Colonic mucosa (tissue), 4 donors: ENCODE measurements at regions not wholly inside any gene's neighbourhood (a gene's known extent, or its start where the extent isn't known, plus 50 kb on each side); places are given as distances from the start of the nearest gene placed in this dataset.

ENCODE experiments used
- DNase-seq: peaks from one replicate; pipeline ENCODE4 v3.0.0-alpha.2; 2020
- H3K27ac ChIP-seq: fragments of 200-600 bp; one replicate; pipeline ENCODE4 v1.8.0; 2021
- H3K27me3 ChIP-seq: fragments of 200-600 bp; one replicate; pipeline ENCODE4 v1.8.0; 2021
- H3K36me3 ChIP-seq: fragments of 200-600 bp; one replicate; pipeline ENCODE4 v1.8.0; 2021
- H3K4me1 ChIP-seq: fragments of 200-600 bp; one replicate; pipeline ENCODE4 v1.8.0; 2021; ENCODE audit warnings: mild to moderate bottlenecking
- H3K4me3 ChIP-seq: fragments of 200-600 bp; one replicate; pipeline ENCODE4 v1.8.0; 2021
- H3K9ac ChIP-seq, 2 donors: one replicate each; pipeline ENCODE4 v1.7.0; 2013; ENCODE audit warnings: control low read depth in 2 of 2, low read depth in 2 of 2, low read length in 2 of 2
- H3K9me3 ChIP-seq: fragments of 200-600 bp; one replicate; pipeline ENCODE4 v1.8.0; 2021
- intact Hi-C: fragments of 100-400 bp; cut with DNase I; formaldehyde crosslinking; loops from one replicate; pipeline ENCODE4 v1.14.1; 2022
- TF ChIP-seq, protein P1 (sequence below): fragments of 200-600 bp; IDR thresholded peaks from one replicate; pipeline ENCODE4 v1.8.0; 2022; ENCODE audit warnings: antibody characterized with exemption, mild to moderate bottlenecking
- donor health status: healthy.
- donor health status: DM: no; HTN: no; CAD: no.
- donor health status: DM: no; HTN: no; CAD: no.

DNA sequence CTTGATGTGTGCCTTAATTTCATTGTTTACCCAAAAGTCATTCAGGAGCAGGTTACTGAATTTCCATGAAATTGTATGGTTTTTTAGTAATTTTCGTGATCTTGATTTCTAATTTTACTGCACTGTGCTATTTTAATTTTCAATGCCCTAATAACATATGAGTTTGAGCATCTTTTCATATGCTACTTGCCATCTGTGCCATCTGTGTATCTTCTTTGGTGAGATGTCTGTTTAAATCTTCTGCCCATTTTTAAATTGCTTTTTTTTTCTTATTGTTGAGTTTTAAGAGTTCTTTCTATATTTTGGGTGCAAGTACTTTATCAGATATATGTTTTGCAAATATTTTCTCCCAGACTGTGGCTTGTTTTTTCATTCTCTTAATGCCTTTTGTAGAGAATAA is 165.9 kb downstream of the ST6GAL2 start:
- Histone ChIP-seq H3K9ac (no peak overlapping the region), H3K9me3 (no peaks in the 10 kb centered on the region), H3K27me3 (no peaks in the 10 kb centered on the region), H3K36me3 (no peaks in the 10 kb centered on the region), H3K27ac (no peak overlapping the region), H3K4me3 (no peak overlapping the region), H3K4me1 (no peaks in the 10 kb centered on the region)
- DNase-seq: no peak
- TF ChIP-seq, protein P1, sequence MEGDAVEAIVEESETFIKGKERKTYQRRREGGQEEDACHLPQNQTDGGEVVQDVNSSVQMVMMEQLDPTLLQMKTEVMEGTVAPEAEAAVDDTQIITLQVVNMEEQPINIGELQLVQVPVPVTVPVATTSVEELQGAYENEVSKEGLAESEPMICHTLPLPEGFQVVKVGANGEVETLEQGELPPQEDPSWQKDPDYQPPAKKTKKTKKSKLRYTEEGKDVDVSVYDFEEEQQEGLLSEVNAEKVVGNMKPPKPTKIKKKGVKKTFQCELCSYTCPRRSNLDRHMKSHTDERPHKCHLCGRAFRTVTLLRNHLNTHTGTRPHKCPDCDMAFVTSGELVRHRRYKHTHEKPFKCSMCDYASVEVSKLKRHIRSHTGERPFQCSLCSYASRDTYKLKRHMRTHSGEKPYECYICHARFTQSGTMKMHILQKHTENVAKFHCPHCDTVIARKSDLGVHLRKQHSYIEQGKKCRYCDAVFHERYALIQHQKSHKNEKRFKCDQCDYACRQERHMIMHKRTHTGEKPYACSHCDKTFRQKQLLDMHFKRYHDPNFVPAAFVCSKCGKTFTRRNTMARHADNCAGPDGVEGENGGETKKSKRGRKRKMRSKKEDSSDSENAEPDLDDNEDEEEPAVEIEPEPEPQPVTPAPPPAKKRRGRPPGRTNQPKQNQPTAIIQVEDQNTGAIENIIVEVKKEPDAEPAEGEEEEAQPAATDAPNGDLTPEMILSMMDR: no peak
- intact Hi-C loops: no loop called here

DNA sequence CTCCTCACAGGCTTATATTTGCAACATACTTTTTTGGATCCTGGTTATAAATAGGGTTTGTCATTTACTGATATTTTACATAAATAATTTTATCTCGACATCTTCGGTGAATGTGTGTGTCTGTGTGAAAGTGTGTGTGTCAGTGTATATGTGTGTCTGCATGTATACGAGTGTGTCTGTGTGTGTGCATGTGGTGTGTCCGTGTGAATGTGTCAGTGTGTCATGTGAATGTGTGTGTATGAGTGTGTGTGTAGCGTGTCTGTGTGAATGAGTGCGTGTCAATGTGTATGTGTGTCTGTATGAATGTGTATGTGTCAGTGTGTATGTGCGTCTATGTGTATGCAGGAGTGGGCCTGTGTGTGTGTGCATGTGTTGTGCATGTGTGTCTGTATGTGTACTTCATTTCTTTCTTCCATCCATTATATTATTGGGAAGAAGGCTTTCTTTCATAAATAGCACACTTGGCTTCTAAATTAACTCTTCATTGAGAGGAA is 161.6 kb downstream of the ST6GAL2 start:
- H3K9ac ChIP-seq: no peak overlapping the region
- no peaks in the 10 kb centered on the region for H3K9me3 ChIP-seq
- intact Hi-C loops: no loop called here
- H3K4me3 ChIP-seq: no peak overlapping the region
- no peak overlapping the region for H3K27ac ChIP-seq
- no peaks in the 10 kb centered on the region for H3K27me3 ChIP-seq
- H3K4me1 ChIP-seq: no peaks in the 10 kb centered on the region
- DNase-seq: no peak
- TF ChIP-seq, protein P1: no peak
- H3K36me3 ChIP-seq: no peaks in the 10 kb centered on the region

DNA sequence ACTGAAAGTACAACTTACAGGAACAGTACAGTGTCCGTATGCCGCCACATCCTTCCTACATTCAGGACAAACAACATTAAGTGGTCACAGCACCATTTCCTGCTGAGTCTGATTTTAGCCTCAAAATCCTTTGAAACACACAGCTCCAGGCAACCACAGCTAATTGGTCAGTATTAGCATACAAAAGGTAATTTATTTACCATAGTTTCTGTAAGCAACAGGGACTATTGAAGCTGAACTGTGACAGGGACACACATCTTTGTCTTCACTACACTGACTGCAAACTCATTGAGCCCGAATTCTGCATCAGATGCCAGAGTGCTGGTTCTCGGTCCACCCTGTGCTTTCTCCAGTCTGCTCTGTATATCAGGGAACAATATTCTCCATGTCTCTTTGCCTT is 151.8 kb downstream of the ST6GAL2 start:
- Histone ChIP-seq H3K36me3 (no peaks in the 10 kb centered on the region), H3K27me3 (no peaks in the 10 kb centered on the region), H3K4me1 (no peaks in the 10 kb centered on the region), H3K4me3 (no peak overlapping the region), H3K27ac (no peak overlapping the region), H3K9me3 (no peaks in the 10 kb centered on the region), H3K9ac (no peak overlapping the region)
- intact Hi-C loops: no loop called here
- DNase-seq: no peak
- TF ChIP-seq, protein P1: no peak

DNA sequence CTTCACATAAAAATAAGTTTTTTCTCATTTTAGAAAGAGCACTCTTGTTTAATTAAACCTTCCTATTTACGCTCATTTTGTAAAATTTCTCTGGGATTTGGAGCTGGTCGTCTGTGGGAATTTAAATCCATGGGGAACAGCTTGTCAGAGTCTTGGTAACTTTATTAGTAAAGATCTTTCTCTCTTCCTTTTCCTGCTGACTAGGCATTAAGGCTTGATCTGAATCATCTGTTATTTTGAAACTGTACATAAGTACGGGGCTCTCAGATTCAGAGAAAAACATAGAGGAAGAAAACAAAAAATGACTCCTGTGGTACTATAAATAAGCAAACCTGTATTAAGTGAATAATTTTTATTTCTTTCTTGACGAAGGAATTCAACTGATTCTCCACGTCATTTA is 150.2 kb downstream of the ST6GAL2 start:
- H3K4me1 ChIP-seq: no peaks in the 10 kb centered on the region
- H3K9ac ChIP-seq: no peak overlapping the region
- no peak overlapping the region for H3K4me3 ChIP-seq
- no peaks in the 10 kb centered on the region for H3K36me3 ChIP-seq
- no peaks in the 10 kb centered on the region for H3K27me3 ChIP-seq
- TF ChIP-seq, protein P1: no peak
- H3K27ac ChIP-seq: no peak overlapping the region
- H3K9me3 ChIP-seq: no peaks in the 10 kb centered on the region
- DNase-seq: no peak
- intact Hi-C loops: no loop called here

DNA sequence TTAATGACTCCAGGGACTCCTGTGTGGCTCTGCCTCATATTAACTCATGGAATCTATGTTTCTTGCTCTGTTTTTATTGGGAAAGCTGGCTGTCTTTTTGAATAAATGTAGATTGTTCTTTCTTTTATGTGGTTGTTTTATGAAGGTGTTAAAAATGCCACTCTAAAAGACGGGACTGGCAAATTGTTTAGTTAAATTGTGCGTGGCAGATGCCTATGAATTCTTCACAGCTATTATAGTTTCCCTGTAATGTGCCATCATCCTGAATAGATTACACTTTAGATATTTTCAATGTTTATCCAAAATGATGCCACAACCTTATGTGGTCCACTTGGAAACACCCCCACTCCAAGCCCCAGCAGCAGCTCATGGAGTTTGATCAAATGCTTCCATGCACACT is 149.7 kb downstream of the ST6GAL2 start:
- Histone ChIP-seq H3K4me3 (no peak overlapping the region), H3K36me3 (no peaks in the 10 kb centered on the region), H3K9ac (no peak overlapping the region), H3K4me1 (no peaks in the 10 kb centered on the region), H3K27me3 (no peaks in the 10 kb centered on the region), H3K27ac (no peak overlapping the region), H3K9me3 (no peaks in the 10 kb centered on the region)
- TF ChIP-seq, protein P1: no peak
- intact Hi-C loops: no loop called here
- DNase-seq: no peak

DNA sequence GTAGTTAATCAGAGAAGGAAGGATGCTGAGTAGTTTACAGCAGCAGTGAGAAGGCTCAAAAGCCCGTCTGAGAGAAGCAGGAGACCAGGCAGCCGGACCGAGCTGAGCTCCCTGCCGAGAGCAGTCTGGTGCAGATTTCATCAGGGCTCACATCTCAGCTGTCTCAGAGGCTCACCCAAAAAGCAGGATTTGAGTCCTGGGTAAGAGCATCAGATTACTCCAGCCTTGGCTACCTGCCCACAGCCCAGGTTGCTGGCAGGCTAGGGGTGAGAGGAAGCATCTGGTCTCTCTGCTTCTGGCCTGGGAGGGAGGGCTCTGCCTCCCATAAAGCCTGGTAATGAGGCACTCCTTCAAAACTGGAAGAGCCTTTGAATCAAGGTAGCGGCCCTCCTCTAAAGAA is 140.5 kb downstream of the ST6GAL2 start:
- no peak for DNase-seq
- H3K9me3 ChIP-seq: no peaks in the 10 kb centered on the region

More for the DNA sequence above, 140.5 kb downstream of the ST6GAL2 start:
- Histone ChIP-seq H3K4me1 (no peaks in the 10 kb centered on the region), H3K9ac (no peak overlapping the region), H3K27ac (no peak overlapping the region), H3K4me3 (no peak overlapping the region), H3K36me3 (no peaks in the 10 kb centered on the region), H3K27me3 (no peaks in the 10 kb centered on the region)
- TF ChIP-seq, protein P1: no peak
- intact Hi-C loops: no loop called here
